Naive thymus-derived CD4-positive, alpha-beta T cell (primary cell): ENCODE measurements at regions not wholly inside any gene's neighbourhood (a gene's known extent, or its start where the extent isn't known, plus 50 kb on each side); places are given as distances from the start of the nearest gene placed in this dataset.

Experiments
- ATAC-seq: fragments of 150-1000 bp; cut with Tn5 transposase; 2 replicates; pipeline ENCODE4 v1.10.0; 2021; ENCODE audit warnings: mild to moderate bottlenecking, moderate library complexity
- CTCF ChIA-PET: fragments of 350-600 bp; sonication (Branson Sonifier 250); formaldehyde crosslinking; loops from one replicate; lab custom pipeline; 2021; ENCODE audit warnings: antibody characterized with exemption; lab: Charles Lee
- POLR2A ChIA-PET: fragments of 350-600 bp; sonication (Branson Sonifier 250); formaldehyde crosslinking; loops from one replicate; lab custom pipeline; 2021; ENCODE audit warnings: antibody characterized with exemption, inconsistent platforms; lab: Charles Lee
- DNase-seq, 9 donors: peaks; one replicate each; pipeline versions ENCODE4 v3.0.0 to v3.0.0-alpha.2; 2020 to 2022; ENCODE audit warnings: mixed read lengths in 1 of 9
- H3K27ac ChIP-seq: one replicate; pipeline ENCODE4 v1.7.0; 2013; ENCODE audit warnings: mild to moderate bottlenecking, low read depth, low read length, moderate library complexity
- H3K27me3 ChIP-seq, 2 donors: one replicate each; pipeline ENCODE4 v1.7.0; 2013; ENCODE audit warnings: low read length in 2 of 2, mild to moderate bottlenecking in 2 of 2, moderate library complexity in 2 of 2; ENCODE audit not compliant: control insufficient read depth in 2 of 2, insufficient read depth in 2 of 2
- H3K36me3 ChIP-seq, 3 experiments: 1 replicate in 2 of 3; 2 replicates in 1 of 3; pipeline ENCODE4 v1.7.0; 2013; ENCODE audit warnings: low read length in 3 of 3, mild to moderate bottlenecking in 3 of 3, moderate library complexity in 1 of 3; ENCODE audit not compliant: insufficient read depth in 3 of 3, control insufficient read depth in 2 of 3
- H3K4me1 ChIP-seq, 2 donors: one replicate each; pipeline ENCODE4 v1.7.0; 2013; ENCODE audit warnings: low read length in 2 of 2, mild to moderate bottlenecking in 2 of 2, moderate library complexity in 1 of 2; ENCODE audit not compliant: control insufficient read depth in 2 of 2, insufficient read depth in 2 of 2
- H3K4me3 ChIP-seq: 2 replicates; pipeline ENCODE4 v1.7.0; 2013; ENCODE audit warnings: mild to moderate bottlenecking, low read length
- H3K9me3 ChIP-seq, 3 experiments: 1 replicate in 2 of 3; 2 replicates in 1 of 3; pipeline ENCODE4 v1.7.0; 2013; ENCODE audit warnings: low read length in 3 of 3; ENCODE audit not compliant: control insufficient read depth in 2 of 3
- H3K27ac Mint-ChIP-seq, 9 donors: one replicate each; pipeline ENCODE4 v1.8.0; 2020 to 2022; ENCODE audit warnings: mixed read lengths in 9 of 9, mild to moderate bottlenecking in 8 of 9, moderate library complexity in 5 of 9, inconsistent platforms in 2 of 9
- H3K27me3 Mint-ChIP-seq, 5 donors: one replicate each; pipeline ENCODE4 v1.8.0; 2021 to 2022; ENCODE audit warnings: mixed read lengths in 5 of 5, mild to moderate bottlenecking in 1 of 5
- H3K36me3 Mint-ChIP-seq, 5 donors: one replicate each; pipeline ENCODE4 v1.8.0; 2020 to 2022; ENCODE audit warnings: mixed read lengths in 5 of 5, mild to moderate bottlenecking in 3 of 5, inconsistent platforms in 1 of 5
- H3K4me1 Mint-ChIP-seq, 7 donors: one replicate each; pipeline ENCODE4 v1.8.0; 2020 to 2022; ENCODE audit warnings: mixed read lengths in 7 of 7, mild to moderate bottlenecking in 3 of 7, inconsistent platforms in 1 of 7
- H3K4me3 Mint-ChIP-seq, 10 donors: one replicate each; pipeline ENCODE4 v1.8.0; 2020 to 2022; ENCODE audit warnings: mild to moderate bottlenecking in 10 of 10, mixed read lengths in 10 of 10, moderate library complexity in 6 of 10, inconsistent platforms in 2 of 10
- H3K9me3 Mint-ChIP-seq, 11 donors: one replicate each; pipeline ENCODE4 v1.8.0; 2020 to 2022; ENCODE audit warnings: mixed read lengths in 11 of 11, mild to moderate bottlenecking in 4 of 11, inconsistent platforms in 1 of 11, moderate library complexity in 1 of 11
- intact Hi-C, 2 donors: fragments of 100-400 bp; cut with micrococcal nuclease; formaldehyde crosslinking; loops; one replicate each; pipeline ENCODE4 v1.15.1; 2023

DNA sequence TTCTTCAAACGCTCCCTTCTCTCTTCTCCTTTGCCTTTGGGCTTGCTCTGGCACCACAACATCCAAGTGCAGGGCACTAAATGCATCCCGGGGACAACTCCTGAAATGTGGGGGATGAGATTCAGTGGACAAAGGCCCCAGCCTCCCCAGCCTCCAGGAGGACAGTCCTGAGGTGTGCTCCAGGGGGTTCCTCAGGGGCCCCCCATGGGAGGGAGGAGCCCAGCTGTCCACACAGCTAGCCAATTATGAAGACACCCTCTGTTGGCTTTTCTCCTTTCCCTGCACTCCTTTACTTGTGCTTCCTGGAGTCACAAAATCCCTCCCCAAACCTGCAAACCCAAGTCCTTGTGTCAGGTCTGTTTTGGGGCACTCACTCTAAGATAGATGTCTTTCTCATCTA lies 735.4 kb downstream of the PTPRU start:
- Mint-ChIP-seq H3K4me1 (peaks cover 0 to 5% (median 0%) of the 10 kb centered on the region in 7 donors), H3K27ac (no peak overlapping the region), H3K36me3 (peaks cover 0 to 5% (median 0%) of the 10 kb centered on the region in 5 donors), H3K4me3 (no peak overlapping the region), H3K9me3 (peaks cover 0 to 13% (median 2%) of the 10 kb centered on the region in 11 donors), H3K27me3 (peaks cover 0 to 38% (median 15%) of the 10 kb centered on the region in 5 donors)
- H3K27ac ChIP-seq = no peak overlapping the region
- DNase-seq = no peak
- POLR2A ChIA-PET = no interaction called here
- H3K27me3 ChIP-seq = no peaks in the 10 kb centered on the region
- CTCF ChIA-PET = no interaction called here
- no peaks in the 10 kb centered on the region for H3K4me1 ChIP-seq
- no peak overlapping the region for H3K4me3 ChIP-seq
- intact Hi-C loops = no loop called here
- no peak for ATAC-seq
- H3K36me3 ChIP-seq = no peaks in the 10 kb centered on the region
- H3K9me3 ChIP-seq = no peaks in the 10 kb centered on the region

DNA sequence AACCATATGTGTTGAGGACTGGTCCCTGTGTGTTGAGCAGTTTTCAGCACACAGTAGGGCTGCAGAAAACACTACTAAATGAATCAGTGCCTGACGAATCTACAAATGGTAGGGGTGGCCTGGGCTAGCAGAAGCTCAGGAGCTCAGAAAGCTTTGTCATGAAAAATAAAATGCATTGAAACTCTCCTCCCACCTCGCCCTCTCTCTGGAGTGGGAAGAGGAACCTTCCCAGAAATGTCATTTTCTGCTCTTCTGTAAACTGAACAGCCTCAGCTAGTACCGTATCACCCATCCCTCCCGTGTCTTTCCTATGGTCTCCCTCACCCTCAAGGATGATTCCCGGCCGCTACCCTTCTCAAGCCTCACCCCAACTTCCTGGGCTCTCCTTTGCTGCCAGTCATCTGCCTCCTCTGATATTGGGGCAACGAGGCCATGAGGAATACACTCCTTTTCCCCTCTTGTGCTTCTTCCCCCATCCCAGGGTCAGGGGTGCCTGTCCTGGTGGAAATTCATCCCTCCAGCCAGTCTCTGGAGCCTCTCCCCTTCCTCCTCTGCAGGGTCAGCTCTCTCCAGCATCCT lies 734.5 kb downstream of the PTPRU start:
- H3K4me1 ChIP-seq = no peaks in the 10 kb centered on the region
- peaks cover 0 to 13% (median 2%) of the 10 kb centered on the region in 11 donors for H3K9me3 Mint-ChIP-seq
- ATAC-seq (no peak), DNase-seq (no peak)
- peaks cover 0 to 5% (median 0%) of the 10 kb centered on the region in 5 donors for H3K36me3 Mint-ChIP-seq
- no peak overlapping the region for H3K4me3 ChIP-seq
- intact Hi-C loops = no loop called here
- H3K27ac ChIP-seq = no peak overlapping the region
- no peak overlapping the region for H3K27ac Mint-ChIP-seq
- no peak overlapping the region for H3K4me3 Mint-ChIP-seq
- H3K27me3 ChIP-seq = no peaks in the 10 kb centered on the region
- no peaks in the 10 kb centered on the region for H3K9me3 ChIP-seq
- POLR2A ChIA-PET = no interaction called here
- H3K4me1 Mint-ChIP-seq = peaks cover 0 to 5% (median 0%) of the 10 kb centered on the region in 7 donors
- CTCF ChIA-PET = no interaction called here
- H3K36me3 ChIP-seq = no peaks in the 10 kb centered on the region
- peaks cover 0 to 47% (median 20%) of the 10 kb centered on the region in 5 donors for H3K27me3 Mint-ChIP-seq

DNA sequence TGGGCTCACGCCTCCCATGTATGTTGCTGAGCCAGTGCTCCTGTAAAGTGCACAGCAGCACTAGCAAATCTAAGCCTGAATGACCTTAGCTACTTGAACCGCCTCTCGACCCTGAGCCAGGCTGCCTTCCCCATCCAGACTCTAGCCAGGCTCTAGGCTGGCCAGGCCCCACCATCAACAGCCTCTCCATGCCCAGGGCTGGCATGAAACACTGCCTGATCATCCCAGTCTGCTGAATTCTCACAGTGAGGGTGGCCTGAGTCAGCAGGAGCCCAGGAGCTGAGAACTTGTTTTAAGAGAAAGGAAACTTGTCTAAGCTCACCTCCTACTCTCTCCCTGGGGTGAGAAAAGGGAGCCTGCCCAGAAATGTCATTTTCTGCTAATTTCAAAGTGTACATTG lies 733.3 kb downstream of the PTPRU start:
- Mint-ChIP-seq H3K4me1 (peaks cover 0 to 5% (median 0%) of the 10 kb centered on the region in 7 donors), H3K9me3 (peaks cover 0 to 13% (median 0%) of the 10 kb centered on the region in 11 donors), H3K27me3 (peaks cover 0 to 52% (median 21%) of the 10 kb centered on the region in 5 donors), H3K36me3 (peaks cover 0 to 5% (median 0%) of the 10 kb centered on the region in 5 donors), H3K27ac (no peak overlapping the region), H3K4me3 (no peak overlapping the region)
- Histone ChIP-seq H3K27me3 (no peaks in the 10 kb centered on the region), H3K9me3 (no peaks in the 10 kb centered on the region), H3K4me1 (no peaks in the 10 kb centered on the region), H3K36me3 (no peaks in the 10 kb centered on the region), H3K27ac (no peak overlapping the region), H3K4me3 (no peak overlapping the region)
- CTCF ChIA-PET = no interaction called here
- POLR2A ChIA-PET = no interaction called here
- intact Hi-C loops = no loop called here
- ATAC-seq = no peak
- DNase-seq = no peak

DNA sequence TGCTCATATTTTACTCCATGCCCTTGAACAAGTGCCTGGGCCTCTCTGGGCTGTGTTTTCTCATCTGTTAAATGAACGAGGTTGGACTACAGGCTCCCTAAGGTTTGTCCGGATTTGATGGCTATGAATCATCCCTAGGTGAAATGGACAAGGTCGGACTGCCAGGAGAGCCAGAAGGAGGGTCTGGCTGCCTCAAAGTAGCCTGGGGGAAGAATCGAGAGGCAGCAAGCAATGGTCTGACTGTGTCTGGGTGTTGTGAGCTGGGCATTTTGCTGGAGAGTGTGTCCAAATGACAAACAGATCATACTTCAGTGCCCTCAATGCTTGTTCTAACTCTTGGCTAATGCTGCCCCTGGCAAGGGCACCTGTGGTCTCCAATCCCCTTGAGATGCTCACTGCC lies 730.9 kb downstream of the PTPRU start:
- H3K9me3 Mint-ChIP-seq = peaks cover 0 to 7% (median 0%) of the 10 kb centered on the region in 11 donors
- intact Hi-C loops = no loop called here
- Histone ChIP-seq H3K36me3 (no peaks in the 10 kb centered on the region), H3K27me3 (no peaks in the 10 kb centered on the region), H3K4me1 (no peaks in the 10 kb centered on the region), H3K27ac (no peak overlapping the region), H3K9me3 (no peaks in the 10 kb centered on the region), H3K4me3 (no peak overlapping the region)
- ChIA-PET CTCF (no interaction called here), POLR2A (no interaction called here)
- peaks cover 0 to 5% (median 0%) of the 10 kb centered on the region in 7 donors for H3K4me1 Mint-ChIP-seq
- no peak overlapping the region for H3K4me3 Mint-ChIP-seq
- ATAC-seq = no peak
- H3K36me3 Mint-ChIP-seq = peaks cover 0 to 5% (median 0%) of the 10 kb centered on the region in 5 donors
- DNase-seq = no peak
- H3K27ac Mint-ChIP-seq = no peak overlapping the region
- peaks cover 0 to 47% (median 22%) of the 10 kb centered on the region in 5 donors for H3K27me3 Mint-ChIP-seq

DNA sequence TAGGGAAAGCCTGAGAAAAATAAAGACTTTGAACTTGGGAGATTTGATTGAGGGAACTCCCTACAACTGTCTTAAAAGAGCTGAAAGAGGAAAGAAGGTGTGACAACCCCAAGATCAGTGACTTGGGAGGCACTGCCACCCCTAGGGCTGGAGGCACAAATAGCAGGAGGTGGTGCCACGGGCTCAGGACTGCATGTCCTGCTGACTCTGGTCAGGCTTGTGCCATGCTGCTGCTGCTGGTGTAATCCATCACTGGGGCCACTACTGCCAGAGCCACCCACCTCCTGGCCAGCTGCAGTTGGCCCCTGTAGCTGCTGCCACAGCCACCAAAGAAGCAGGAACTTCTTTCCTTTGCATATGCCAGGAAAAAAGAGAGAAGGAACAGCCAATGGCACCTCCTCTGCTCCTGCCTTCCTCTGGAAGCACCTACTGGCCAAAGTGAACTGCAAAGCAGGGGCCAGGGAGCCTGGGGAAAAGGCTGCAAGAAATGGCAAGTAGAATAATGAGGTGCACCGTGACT lies 730.3 kb downstream of the PTPRU start:
- Histone ChIP-seq H3K4me3 (no peak overlapping the region), H3K27ac (no peak overlapping the region), H3K4me1 (no peaks in the 10 kb centered on the region), H3K36me3 (no peaks in the 10 kb centered on the region), H3K27me3 (no peaks in the 10 kb centered on the region), H3K9me3 (no peaks in the 10 kb centered on the region)
- no peak for DNase-seq
- H3K36me3 Mint-ChIP-seq = peaks cover 0 to 9% (median 0%) of the 10 kb centered on the region in 5 donors
- intact Hi-C loops = no loop called here
- peaks cover 0 to 5% (median 0%) of the 10 kb centered on the region in 7 donors for H3K4me1 Mint-ChIP-seq
- H3K27ac Mint-ChIP-seq = no peak overlapping the region
- H3K9me3 Mint-ChIP-seq = peaks cover 0 to 9% (median 0%) of the 10 kb centered on the region in 11 donors
- ChIA-PET CTCF (no interaction called here), POLR2A (no interaction called here)
- no peak for ATAC-seq
- H3K4me3 Mint-ChIP-seq = no peak overlapping the region
- peaks cover 0 to 47% (median 24%) of the 10 kb centered on the region in 5 donors for H3K27me3 Mint-ChIP-seq

DNA sequence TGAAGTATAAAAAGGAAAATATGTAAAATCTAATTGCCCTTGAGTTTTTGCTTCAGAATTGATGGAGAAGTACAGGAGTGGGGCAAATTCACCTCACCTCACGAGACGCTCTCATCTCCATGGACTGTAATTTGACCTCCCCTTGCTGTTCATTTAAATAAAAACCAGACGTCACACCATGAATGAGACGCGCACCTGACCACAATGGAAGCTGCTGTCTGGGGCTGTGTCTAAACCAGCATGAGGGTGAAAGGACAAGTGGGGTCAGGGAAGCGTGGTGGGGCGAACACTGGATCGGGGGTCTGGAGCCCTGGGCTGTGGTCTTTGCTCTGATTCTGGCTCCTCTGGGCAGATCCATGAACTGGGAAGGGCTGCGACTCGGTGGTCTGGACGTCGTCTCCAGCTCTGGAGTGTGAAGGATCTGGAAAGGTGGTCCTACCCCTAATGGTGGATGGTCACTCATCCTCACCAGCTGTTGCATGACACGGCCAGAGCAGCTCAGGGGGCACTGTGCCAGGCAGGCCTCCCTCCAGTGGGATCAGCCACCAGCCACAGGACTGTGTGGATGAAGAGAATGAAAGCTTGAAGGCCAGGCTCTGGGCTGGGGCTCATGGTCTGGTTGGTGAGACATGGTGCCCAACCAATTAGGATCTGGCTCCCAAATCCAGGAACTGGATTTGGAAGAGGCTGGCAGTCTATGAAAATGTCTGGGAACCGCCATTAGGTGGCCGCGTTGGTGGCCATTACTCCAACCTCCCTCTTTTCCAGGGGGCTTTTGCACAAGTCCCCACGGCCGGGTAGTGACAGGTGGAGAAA lies 728.6 kb downstream of the PTPRU start:
- Histone ChIP-seq H3K27me3 (no peaks in the 10 kb centered on the region), H3K9me3 (no peaks in the 10 kb centered on the region), H3K4me3 (no peak overlapping the region), H3K36me3 (no peaks in the 10 kb centered on the region), H3K27ac (no peak overlapping the region), H3K4me1 (no peaks in the 10 kb centered on the region)
- POLR2A ChIA-PET = no interaction called here
- DNase-seq (peak in 1 of 9 donors; percentile 15), ATAC-seq (no peak)
- Mint-ChIP-seq H3K27ac (no peak overlapping the region), H3K36me3 (peaks cover 0 to 4% (median 0%) of the 10 kb centered on the region in 5 donors), H3K9me3 (peaks cover 0 to 6% (median 0%) of the 10 kb centered on the region in 11 donors), H3K4me1 (no peaks in the 10 kb centered on the region), H3K27me3 (peaks cover 0 to 43% (median 14%) of the 10 kb centered on the region in 5 donors), H3K4me3 (no peak overlapping the region)
- CTCF ChIA-PET = no interaction called here
- intact Hi-C loops = no loop called here
